ENCODE measurements at regions not wholly inside any gene's neighbourhood (a gene's known extent, or its start where the extent isn't known, plus 50 kb on each side); places are given as distances from the start of the nearest gene placed in this dataset.
"Not testable (repeated sequence)": the region's sequence is repeated elsewhere in the genome, so short reads cannot be mapped to it uniquely, and the experiment has no call there.

DNA sequence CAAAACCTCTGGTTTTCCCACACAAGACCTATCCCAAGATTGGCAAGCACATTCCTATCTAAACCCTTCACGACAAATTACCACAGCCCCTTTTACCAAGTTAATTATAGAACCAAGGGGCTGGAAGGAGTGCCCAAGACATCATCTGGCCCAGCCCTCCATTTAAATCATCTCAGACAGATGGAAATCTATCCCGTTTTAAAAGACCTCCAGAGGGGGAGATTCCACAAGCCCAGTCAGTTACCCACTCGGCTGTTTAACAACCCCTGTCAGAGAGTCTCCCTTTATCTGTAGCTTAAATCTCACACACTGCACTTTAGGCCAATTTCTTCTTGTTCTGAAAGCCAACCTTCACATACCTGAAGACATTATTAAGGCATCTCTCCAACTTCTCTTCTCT is 179.1 kb upstream of the MEIS1 start:
- Histone ChIP-seq H3K4me1 (ENCODE audit: control insufficient read depth, insufficient read depth, low read length) (no peaks in the 10 kb centered on the region), H3K27ac (ENCODE audit: low read depth, low read length) (no peak overlapping the region), H3K27me3 (ENCODE audit: control insufficient read depth, insufficient read depth, low read length) (no peaks in the 10 kb centered on the region), H3K9ac (ENCODE audit: low read length) (no peak overlapping the region), H3K36me3 (ENCODE audit: control insufficient read depth, insufficient read depth, low read length) (no peaks in the 10 kb centered on the region), H3K4me3 (ENCODE audit: low read length) (no peak overlapping the region)

DNA sequence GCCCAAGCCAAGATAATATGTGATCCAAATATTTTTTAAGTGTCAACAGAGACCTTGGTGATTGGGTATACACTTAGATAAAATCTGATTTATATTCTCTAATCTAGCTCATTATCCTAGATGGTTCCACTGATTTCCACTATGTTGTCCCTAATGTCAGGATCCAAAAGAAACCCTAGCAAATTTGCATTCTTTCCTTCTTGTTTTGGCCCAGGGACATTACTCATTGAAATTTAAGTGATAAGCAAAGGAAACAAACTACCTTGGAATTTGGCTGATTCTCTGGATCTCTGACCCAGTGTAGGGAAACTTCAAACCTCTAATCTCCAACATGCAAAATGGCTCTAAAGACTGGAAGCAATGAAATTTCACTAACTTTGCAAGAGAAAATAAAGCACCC is 179.8 kb upstream of the MEIS1 start:
- no peaks in the 10 kb centered on the region for H3K36me3 ChIP-seq (ENCODE audit: control insufficient read depth, insufficient read depth, low read length)
- H3K27me3 ChIP-seq (ENCODE audit: control insufficient read depth, insufficient read depth, low read length) = no peaks in the 10 kb centered on the region
- no peak overlapping the region for H3K9ac ChIP-seq (ENCODE audit: low read length)
- H3K4me3 ChIP-seq (ENCODE audit: low read length) = no peak overlapping the region
- H3K27ac ChIP-seq (ENCODE audit: low read depth, low read length) = no peak overlapping the region
- no peaks in the 10 kb centered on the region for H3K4me1 ChIP-seq (ENCODE audit: control insufficient read depth, insufficient read depth, low read length)

DNA sequence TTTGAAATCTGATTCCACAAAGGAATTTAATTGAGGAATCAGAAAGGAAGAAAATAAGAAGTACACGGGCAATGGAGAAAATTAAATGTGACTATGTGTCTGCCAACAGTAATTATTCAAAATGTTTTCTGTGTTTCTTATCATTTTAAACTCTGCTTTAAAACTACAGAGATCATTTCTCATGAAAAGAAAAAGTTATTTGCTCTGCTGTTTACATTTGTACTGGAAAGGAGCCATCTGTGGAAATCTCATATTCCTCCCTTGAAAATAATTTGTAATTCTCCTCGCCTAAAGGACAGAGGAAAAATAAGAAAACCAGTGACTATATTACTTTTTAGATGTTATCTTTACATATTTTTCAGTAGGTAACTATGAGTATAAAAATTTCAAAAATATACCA is 181.9 kb upstream of the MEIS1 start:
- H3K27me3 ChIP-seq (ENCODE audit: control insufficient read depth, insufficient read depth, low read length) = no peaks in the 10 kb centered on the region

GRCh38 chr2:66252109-66252508 is 182.8 kb upstream of the MEIS1 start:
- Histone ChIP-seq H3K27ac (ENCODE audit: low read depth, low read length) (no peak overlapping the region), H3K4me1 (ENCODE audit: control insufficient read depth, insufficient read depth, low read length) (no peaks in the 10 kb centered on the region), H3K27me3 (ENCODE audit: control insufficient read depth, insufficient read depth, low read length) (no peaks in the 10 kb centered on the region), H3K4me3 (ENCODE audit: low read length) (no peak overlapping the region), H3K9ac (ENCODE audit: low read length) (no peak overlapping the region), H3K36me3 (ENCODE audit: control insufficient read depth, insufficient read depth, low read length) (no peaks in the 10 kb centered on the region)

More for the DNA sequence above, 181.9 kb upstream of the MEIS1 start:
- H3K4me3 ChIP-seq (ENCODE audit: low read length) = no peak overlapping the region
- H3K9ac ChIP-seq (ENCODE audit: low read length) = no peak overlapping the region
- no peaks in the 10 kb centered on the region for H3K4me1 ChIP-seq (ENCODE audit: control insufficient read depth, insufficient read depth, low read length)
- H3K27ac ChIP-seq (ENCODE audit: low read depth, low read length) = no peak overlapping the region
- no peaks in the 10 kb centered on the region for H3K36me3 ChIP-seq (ENCODE audit: control insufficient read depth, insufficient read depth, low read length)

DNA sequence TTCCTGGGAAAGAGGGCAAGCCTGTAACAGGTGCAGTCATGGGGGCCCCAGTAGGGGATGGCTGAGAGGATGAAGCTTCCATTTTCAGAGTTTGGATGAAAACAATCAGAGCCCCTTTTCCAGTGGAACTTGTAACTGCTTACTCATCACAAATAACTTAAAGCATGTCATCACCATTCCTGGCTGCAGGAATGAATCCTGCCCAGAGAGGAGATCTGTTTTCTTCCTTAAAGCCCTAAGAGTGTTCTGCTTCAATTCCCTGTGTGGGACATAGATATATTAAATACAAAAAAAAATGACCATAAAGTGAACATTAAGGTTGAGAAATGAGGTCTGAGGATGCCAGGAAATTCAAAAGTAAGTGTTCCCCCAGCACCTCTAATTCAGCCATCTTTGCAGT is 183.4 kb upstream of the MEIS1 start:
- no peak overlapping the region for H3K27ac ChIP-seq (ENCODE audit: low read depth, low read length)
- H3K36me3 ChIP-seq (ENCODE audit: control insufficient read depth, insufficient read depth, low read length) = no peaks in the 10 kb centered on the region
- H3K9ac ChIP-seq (ENCODE audit: low read length) = no peak overlapping the region
- H3K4me1 ChIP-seq (ENCODE audit: control insufficient read depth, insufficient read depth, low read length) = no peaks in the 10 kb centered on the region
- H3K27me3 ChIP-seq (ENCODE audit: control insufficient read depth, insufficient read depth, low read length) = no peaks in the 10 kb centered on the region
- H3K4me3 ChIP-seq (ENCODE audit: low read length) = no peak overlapping the region

DNA sequence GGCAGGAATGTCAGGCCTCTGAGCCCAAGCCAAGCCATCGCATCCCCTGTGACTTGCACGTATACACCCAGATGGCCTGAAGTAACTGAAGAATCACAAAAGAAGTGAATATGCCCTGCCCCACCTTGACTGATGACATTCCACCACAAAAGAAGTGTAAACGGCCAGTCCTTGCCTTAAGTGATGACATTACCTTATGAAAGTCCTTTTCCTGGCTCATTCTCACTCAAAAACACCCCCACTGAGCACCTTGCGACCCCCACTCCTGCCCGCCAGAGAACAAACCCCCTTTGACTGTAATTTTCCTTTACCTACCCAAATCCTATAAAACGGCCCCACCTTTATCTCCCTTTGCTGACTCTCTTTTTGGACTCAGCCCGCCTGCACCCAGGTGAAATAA is 185.8 kb upstream of the MEIS1 start:
- H3K27me3 ChIP-seq (ENCODE audit: control insufficient read depth, insufficient read depth, low read length); H3K4me3 ChIP-seq (ENCODE audit: low read length); H3K36me3 ChIP-seq (ENCODE audit: control insufficient read depth, insufficient read depth, low read length); H3K27ac ChIP-seq (ENCODE audit: low read depth, low read length); H3K4me1 ChIP-seq (ENCODE audit: control insufficient read depth, insufficient read depth, low read length); H3K9ac ChIP-seq (ENCODE audit: low read length): not testable (repeated sequence)

GRCh38 chr2:66243809-66244208 is 191.1 kb upstream of the MEIS1 start:
- not testable (repeated sequence) for H3K27ac ChIP-seq (ENCODE audit: low read depth, low read length); H3K4me1 ChIP-seq (ENCODE audit: control insufficient read depth, insufficient read depth, low read length); H3K4me3 ChIP-seq (ENCODE audit: low read length); H3K36me3 ChIP-seq (ENCODE audit: control insufficient read depth, insufficient read depth, low read length); H3K9ac ChIP-seq (ENCODE audit: low read length); H3K27me3 ChIP-seq (ENCODE audit: control insufficient read depth, insufficient read depth, low read length)

DNA sequence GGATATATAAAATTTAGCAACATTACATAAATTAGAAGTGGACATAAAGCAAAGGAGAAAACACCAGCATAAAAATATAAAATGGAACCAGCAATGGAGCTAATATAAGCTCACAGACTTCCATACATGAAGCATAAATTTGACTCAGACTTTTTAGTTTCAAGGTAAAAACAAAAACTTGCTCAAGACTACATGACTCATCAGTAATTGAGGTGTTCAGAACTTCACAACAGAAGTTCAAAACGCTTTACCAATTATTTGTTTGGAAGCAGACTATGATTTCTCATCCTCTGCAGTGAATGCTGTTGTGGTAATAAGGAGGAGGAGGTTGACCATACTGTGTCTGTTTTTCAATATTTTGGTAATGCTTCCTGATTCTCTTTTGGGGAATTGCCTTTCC is 192.0 kb upstream of the MEIS1 start:
- H3K27ac ChIP-seq (ENCODE audit: low read depth, low read length); H3K9ac ChIP-seq (ENCODE audit: low read length); H3K4me3 ChIP-seq (ENCODE audit: low read length); H3K27me3 ChIP-seq (ENCODE audit: control insufficient read depth, insufficient read depth, low read length); H3K4me1 ChIP-seq (ENCODE audit: control insufficient read depth, insufficient read depth, low read length); H3K36me3 ChIP-seq (ENCODE audit: control insufficient read depth, insufficient read depth, low read length): not testable (repeated sequence)

- Histone ChIP-seq H3K9ac (ENCODE audit: low read length) (no peak overlapping the region), H3K27me3 (ENCODE audit: control insufficient read depth, insufficient read depth, low read length) (no peaks in the 10 kb centered on the region), H3K36me3 (ENCODE audit: control insufficient read depth, insufficient read depth, low read length) (no peaks in the 10 kb centered on the region), H3K27ac (ENCODE audit: low read depth, low read length) (no peak overlapping the region), H3K4me1 (ENCODE audit: control insufficient read depth, insufficient read depth, low read length) (peaks cover 2% of the 10 kb centered on the region), H3K4me3 (ENCODE audit: low read length) (no peak overlapping the region)
Measured at GRCh38 chr2:66242099-66242789, 192.7 kb upstream of the MEIS1 start.

DNA sequence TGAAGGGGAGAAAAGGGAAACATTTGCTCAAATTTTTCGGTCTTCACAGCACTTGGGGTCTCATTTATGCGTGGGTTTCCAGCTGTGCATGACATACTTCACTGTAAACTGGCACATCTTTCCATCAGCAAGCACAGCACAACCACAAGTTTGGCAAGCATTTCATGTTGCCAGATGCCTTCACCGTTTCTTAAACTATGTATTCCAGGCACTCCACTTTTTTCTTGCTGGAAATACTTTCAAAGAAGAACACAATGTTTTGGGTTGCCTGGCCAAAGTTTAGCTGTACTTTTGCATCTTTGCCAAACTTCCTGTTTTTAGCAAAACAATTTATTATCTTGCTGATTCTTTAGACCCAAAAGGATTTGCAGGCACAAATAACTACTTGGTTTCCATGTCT is 194.6 kb upstream of the MEIS1 start:
- Histone ChIP-seq H3K36me3 (ENCODE audit: control insufficient read depth, insufficient read depth, low read length) (no peaks in the 10 kb centered on the region), H3K4me1 (ENCODE audit: control insufficient read depth, insufficient read depth, low read length) (peaks cover 2% of the 10 kb centered on the region), H3K27me3 (ENCODE audit: control insufficient read depth, insufficient read depth, low read length) (no peaks in the 10 kb centered on the region), H3K9ac (ENCODE audit: low read length) (no peak overlapping the region), H3K4me3 (ENCODE audit: low read length) (no peak overlapping the region), H3K27ac (ENCODE audit: low read depth, low read length) (no peak overlapping the region)

- Histone ChIP-seq H3K36me3 (ENCODE audit: control insufficient read depth, insufficient read depth, low read length) (no peaks in the 10 kb centered on the region), H3K27ac (ENCODE audit: low read depth, low read length) (no peak overlapping the region)
Measured at GRCh38 chr2:66239655-66240054, 195.3 kb upstream of the MEIS1 start.

DNA sequence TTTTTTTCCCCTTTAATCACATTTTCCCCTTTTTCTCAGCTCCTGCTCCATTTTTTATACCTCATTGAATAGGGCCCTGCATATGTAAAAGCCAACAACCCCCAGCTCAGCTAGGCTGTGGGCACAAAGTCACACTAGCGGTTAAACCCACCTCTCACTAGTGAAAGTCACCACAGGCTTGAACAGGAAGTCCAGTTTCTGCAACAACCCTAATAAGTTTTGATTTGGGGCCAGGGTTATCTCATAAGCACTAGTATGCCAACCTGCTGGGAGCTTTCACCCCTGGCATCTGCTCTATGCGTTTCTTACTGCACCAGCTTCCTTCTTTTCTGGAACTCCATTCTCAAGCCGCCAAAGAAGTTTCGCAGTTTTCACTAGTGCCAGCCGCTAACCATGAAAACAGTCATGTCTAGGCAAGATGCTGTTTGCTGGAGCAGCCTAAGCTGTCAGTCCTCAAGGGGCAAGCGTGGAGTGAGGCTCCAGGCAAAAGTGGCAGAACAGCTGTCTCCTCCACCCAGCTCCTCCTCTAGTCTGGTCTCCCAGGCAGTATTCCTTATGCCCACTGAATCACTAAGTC is 197.0 kb upstream of the MEIS1 start:
- Histone ChIP-seq H3K27ac (ENCODE audit: low read depth, low read length) (no peak overlapping the region), H3K36me3 (ENCODE audit: control insufficient read depth, insufficient read depth, low read length) (no peaks in the 10 kb centered on the region), H3K9ac (ENCODE audit: low read length) (no peak overlapping the region), H3K4me3 (ENCODE audit: low read length) (no peak overlapping the region), H3K4me1 (ENCODE audit: control insufficient read depth, insufficient read depth, low read length) (peaks cover 2% of the 10 kb centered on the region), H3K27me3 (ENCODE audit: control insufficient read depth, insufficient read depth, low read length) (no peaks in the 10 kb centered on the region)

More at GRCh38 chr2:66239655-66240054, 195.3 kb upstream of the MEIS1 start:
- Histone ChIP-seq H3K4me1 (ENCODE audit: control insufficient read depth, insufficient read depth, low read length) (peaks cover 2% of the 10 kb centered on the region), H3K4me3 (ENCODE audit: low read length) (no peak overlapping the region), H3K9ac (ENCODE audit: low read length) (no peak overlapping the region), H3K27me3 (ENCODE audit: control insufficient read depth, insufficient read depth, low read length) (no peaks in the 10 kb centered on the region)
